K562 (cell line): ENCODE measurements at regions not wholly inside any gene's neighbourhood (a gene's known extent, or its start where the extent isn't known, plus 50 kb on each side); places are given as distances from the start of the nearest gene placed in this dataset.

Experiments
- ATAC-seq: fragments of 200-7000 bp; cut with Tn5 transposase; 3 replicates; pipeline ENCODE4 v1.9.1; 2020; ENCODE audit warnings: moderate library complexity
- BruUV-seq: library from RNA; stranded (reverse); fragments of 400-500 nt; replicated peaks from 2 replicates; lab custom pipeline; 2021; lab: Mats Ljungman, UMichigan
- CTCF ChIA-PET: fragments of 300-600 bp; formaldehyde crosslinking; extraction: SDS; loops from one replicate; lab custom pipeline; 2021; ENCODE audit warnings: low intra/inter-chr PET ratio; lab: Yijun Ruan, JAX
- POLR2A ChIA-PET: fragments of 300-600, 350-650 bp; sonication (Branson Sonifier 250); formaldehyde crosslinking; extraction: SDS; loops from one replicate; lab custom pipeline; 2021; ENCODE audit warnings: antibody characterized with exemption, inconsistent platforms; lab: Yijun Ruan, JAX
- DNase-seq, 4 experiments: peaks; one replicate each; pipeline versions ENCODE4 v3.0.0 to v3.0.0-alpha.2; 2011 to 2018; ENCODE audit warnings: low spot score in 3 of 4, mixed read lengths in 3 of 4; ENCODE audit errors: extremely low read depth in 1 of 4
- FAIRE-seq: peaks from 2 replicates; lab custom pipeline; 2011; peaks lifted over from hg19 to GRCh38; lab: Jason Lieb, UNC
- H2AFZ ChIP-seq: 2 replicates; pipeline ENCODE4 v1.6.0; 2011; ENCODE audit warnings: low read depth, low read length, control low read depth, inconsistent platforms
- H3K27ac ChIP-seq: fragments of 200-600 bp; 3 replicates; pipeline ENCODE4 v1.8.0; 2011; ENCODE audit warnings: low read depth, mild to moderate bottlenecking, control low read depth, inconsistent platforms, low read length, moderate library complexity, mixed read lengths; ENCODE audit errors: extremely low read depth
- H3K27me3 ChIP-seq, 2 experiments: fragments of 300-600 bp in 1 of 2; 2 replicates in 1 of 2; 3 replicates in 1 of 2; pipeline versions ENCODE4 v1.6.0 to v1.8.0; 2011; ENCODE audit warnings: inconsistent platforms in 2 of 2, low read length in 2 of 2, mild to moderate bottlenecking in 1 of 2, mixed read lengths in 1 of 2, moderate library complexity in 1 of 2; ENCODE audit not compliant: control insufficient read depth in 2 of 2, insufficient read depth in 2 of 2
- H3K36me3 ChIP-seq: fragments of 300-600 bp; 3 replicates; pipeline ENCODE4 v1.8.0; 2011; ENCODE audit warnings: mild to moderate bottlenecking, low read length, inconsistent platforms; ENCODE audit not compliant: control insufficient read depth, insufficient read depth
- H3K4me1 ChIP-seq, 2 experiments: fragments of 200-600 bp in 1 of 2; replicated peaks in 1 of 2; 2 replicates in 1 of 2; 3 replicates in 1 of 2; pipeline versions ENCODE4 v1.5.1 to v1.8.0; 2011; ENCODE audit warnings: inconsistent platforms in 2 of 2, low read length in 2 of 2, mild to moderate bottlenecking in 1 of 2, mixed read lengths in 1 of 2, moderate library complexity in 1 of 2; ENCODE audit not compliant: control insufficient read depth in 2 of 2, insufficient read depth in 2 of 2
- H3K4me2 ChIP-seq: 2 replicates; pipeline ENCODE4 v1.6.1; 2011; ENCODE audit warnings: low read length, control low read depth, inconsistent platforms, mixed read lengths; ENCODE audit not compliant: insufficient read depth
- H3K4me3 ChIP-seq: fragments of 200-600 bp; sonication (generic), shearing (Covaris generic); 2 replicates; pipeline ENCODE4 v1.5.1; 2016; ENCODE audit warnings: control low read depth, inconsistent platforms
- H3K79me2 ChIP-seq: fragments of 200-600 bp; 3 replicates; pipeline ENCODE4 v1.8.0; 2011; ENCODE audit warnings: low read length, inconsistent platforms; ENCODE audit not compliant: control insufficient read depth, insufficient read depth
- H3K9ac ChIP-seq, 2 experiments: 2 replicates each; pipeline versions ENCODE4 v1.6.0 to v1.6.1; 2011; ENCODE audit warnings: low read depth in 2 of 2, low read length in 2 of 2, control low read depth in 1 of 2, inconsistent platforms in 1 of 2, mild to moderate bottlenecking in 1 of 2, mixed read lengths in 1 of 2; ENCODE audit not compliant: insufficient read depth in 1 of 2
- H3K9me1 ChIP-seq: one replicate; pipeline ENCODE4 v1.6.0; 2011; ENCODE audit warnings: inconsistent platforms, mild to moderate bottlenecking, low read length, moderate library complexity; ENCODE audit not compliant: control insufficient read depth, insufficient read depth
- H3K9me3 ChIP-seq: replicated peaks from 2 replicates; pipeline ENCODE4 v1.5.1; 2011; ENCODE audit warnings: low read depth, low read length, inconsistent platforms; ENCODE audit not compliant: control insufficient read depth, insufficient read depth
- H4K20me1 ChIP-seq: replicated peaks from 2 replicates; pipeline ENCODE4 v1.6.1; 2011; ENCODE audit warnings: low read length, inconsistent platforms, mixed read lengths; ENCODE audit not compliant: control insufficient read depth, insufficient read depth
- BMI1 ChIP-seq: fragments of 150-350 bp; IDR thresholded peaks from 2 replicates; pipeline ENCODE4 v1.6.1; 2014; ENCODE audit warnings: low read length
- CC2D1A ChIP-seq: fragments of 450-650 bp; IDR thresholded peaks from 2 replicates; pipeline ENCODE4 v1.6.1; 2017; ENCODE audit warnings: mild to moderate bottlenecking
- CHD1 ChIP-seq: fragments of 200-600 bp; sonication (generic); IDR thresholded peaks from one replicate; pipeline ENCODE4 v1.6.1; 2012; ENCODE audit warnings: mild to moderate bottlenecking, moderate library complexity, low read length, inconsistent platforms
- MCM5 ChIP-seq: fragments of 450-650 bp; IDR thresholded peaks from 2 replicates; pipeline ENCODE4 v1.6.1; 2016; ENCODE audit warnings: low read depth
- MTA1 ChIP-seq: fragments of 450-650 bp; IDR thresholded peaks from 2 replicates; pipeline ENCODE4 v1.6.1; 2017; ENCODE audit warnings: borderline replicate concordance
- PHB2 ChIP-seq: fragments of 450-650 bp; IDR thresholded peaks from 2 replicates; pipeline ENCODE4 v1.6.1; 2017; ENCODE audit warnings: low read depth
- SRSF7 ChIP-seq: fragments of 200-400 bp; formaldehyde crosslinking; optimal IDR thresholded peaks from 2 replicates; pipeline ENCODE3; 2017; ENCODE audit warnings: mild to moderate bottlenecking, low read depth, low read length
- TRIM24 ChIP-seq, 2 experiments: fragments of 450-650 bp; IDR thresholded peaks; 2 replicates each; pipeline ENCODE4 v1.6.1; 2016
- ZNF121 ChIP-seq: sonication (generic); formaldehyde crosslinking; conservative IDR thresholded peaks from 2 replicates; pipeline ENCODE4 v1.8.0; 2022; ENCODE audit warnings: missing genetic modification reagents
- ZNF77 ChIP-seq: fragments of 250-450 bp; sonication (Bioruptor Pico); IDR thresholded peaks from 2 replicates; pipeline ENCODE4 v1.5.0; 2020
- in situ Hi-C: fragments of 300-500 bp; cut with MboI; formaldehyde crosslinking; loops from 4 replicates; pipeline ENCODE4 v1.15.0; 2018; ENCODE audit warnings: inconsistent platforms, mixed read lengths
- intact Hi-C: fragments of 100-400 bp; cut with micrococcal nuclease; formaldehyde crosslinking; loops from 2 replicates; pipeline ENCODE4 v1.14.2; 2022
- TF ChIP-seq, protein P1 (sequence below): fragments of 250-450 bp; sonication (Bioruptor Pico); IDR thresholded peaks from 2 replicates; pipeline ENCODE4 v1.4.0; 2020; ENCODE audit warnings: mild to moderate bottlenecking, moderate library complexity, borderline replicate concordance
- TF ChIP-seq, protein P2 (sequence below): fragments of 150-350 bp; conservative IDR thresholded peaks from 2 replicates; pipeline ENCODE4 v1.6.1; 2014; ENCODE audit warnings: low read length

DNA sequence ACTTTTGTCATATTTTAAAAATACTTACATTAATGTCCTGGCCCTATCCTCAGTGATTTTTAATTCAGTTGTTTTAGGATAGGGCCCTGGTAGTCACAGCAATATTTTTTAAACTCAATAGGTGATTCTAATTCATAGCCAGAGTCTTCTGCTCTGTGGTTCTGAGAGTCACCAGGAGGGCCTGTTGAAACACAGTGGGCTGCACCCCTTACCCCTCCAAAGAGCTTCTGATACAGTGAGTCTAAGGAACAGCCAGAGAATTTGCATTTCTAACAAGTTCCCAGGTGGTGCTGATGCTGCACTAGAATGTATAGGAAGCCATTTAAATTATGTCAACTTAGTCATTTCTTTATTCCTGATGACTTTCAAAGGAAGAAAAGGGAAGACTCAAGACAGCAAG lies 458.3 kb upstream of the ARRDC3 start:
- H3K36me3 ChIP-seq, result no peaks in the 10 kb centered on the region
- H3K9me3 ChIP-seq, result no peaks in the 10 kb centered on the region
- CTCF ChIA-PET, result no interaction called here
- DNase-seq (no peak), FAIRE-seq (no peak), ATAC-seq (no peak)
- H2AFZ ChIP-seq, result no peak overlapping the region
- no peak overlapping the region for H3K4me2 ChIP-seq
- H3K4me1 ChIP-seq, result no peaks in the 10 kb centered on the region
- TF ChIP-seq CC2D1A (no peak), MTA1 (no peak), ZNF77 (CRISPR knock-in tag) (no peak), PHB2 (no peak), MCM5 (no peak), ZNF121 (CRISPR knock-in tag) (no peak), CHD1 (no peak), TRIM24 (IDR thresholded peaks at IDR 0.05) (no peak), BMI1 (no peak), SRSF7 (no peak)
- TF ChIP-seq, protein P1, sequence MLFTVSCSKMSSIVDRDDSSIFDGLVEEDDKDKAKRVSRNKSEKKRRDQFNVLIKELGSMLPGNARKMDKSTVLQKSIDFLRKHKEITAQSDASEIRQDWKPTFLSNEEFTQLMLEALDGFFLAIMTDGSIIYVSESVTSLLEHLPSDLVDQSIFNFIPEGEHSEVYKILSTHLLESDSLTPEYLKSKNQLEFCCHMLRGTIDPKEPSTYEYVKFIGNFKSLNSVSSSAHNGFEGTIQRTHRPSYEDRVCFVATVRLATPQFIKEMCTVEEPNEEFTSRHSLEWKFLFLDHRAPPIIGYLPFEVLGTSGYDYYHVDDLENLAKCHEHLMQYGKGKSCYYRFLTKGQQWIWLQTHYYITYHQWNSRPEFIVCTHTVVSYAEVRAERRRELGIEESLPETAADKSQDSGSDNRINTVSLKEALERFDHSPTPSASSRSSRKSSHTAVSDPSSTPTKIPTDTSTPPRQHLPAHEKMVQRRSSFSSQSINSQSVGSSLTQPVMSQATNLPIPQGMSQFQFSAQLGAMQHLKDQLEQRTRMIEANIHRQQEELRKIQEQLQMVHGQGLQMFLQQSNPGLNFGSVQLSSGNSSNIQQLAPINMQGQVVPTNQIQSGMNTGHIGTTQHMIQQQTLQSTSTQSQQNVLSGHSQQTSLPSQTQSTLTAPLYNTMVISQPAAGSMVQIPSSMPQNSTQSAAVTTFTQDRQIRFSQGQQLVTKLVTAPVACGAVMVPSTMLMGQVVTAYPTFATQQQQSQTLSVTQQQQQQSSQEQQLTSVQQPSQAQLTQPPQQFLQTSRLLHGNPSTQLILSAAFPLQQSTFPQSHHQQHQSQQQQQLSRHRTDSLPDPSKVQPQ (CRISPR knock-in tag), result no peak
- TF ChIP-seq, protein P2, sequence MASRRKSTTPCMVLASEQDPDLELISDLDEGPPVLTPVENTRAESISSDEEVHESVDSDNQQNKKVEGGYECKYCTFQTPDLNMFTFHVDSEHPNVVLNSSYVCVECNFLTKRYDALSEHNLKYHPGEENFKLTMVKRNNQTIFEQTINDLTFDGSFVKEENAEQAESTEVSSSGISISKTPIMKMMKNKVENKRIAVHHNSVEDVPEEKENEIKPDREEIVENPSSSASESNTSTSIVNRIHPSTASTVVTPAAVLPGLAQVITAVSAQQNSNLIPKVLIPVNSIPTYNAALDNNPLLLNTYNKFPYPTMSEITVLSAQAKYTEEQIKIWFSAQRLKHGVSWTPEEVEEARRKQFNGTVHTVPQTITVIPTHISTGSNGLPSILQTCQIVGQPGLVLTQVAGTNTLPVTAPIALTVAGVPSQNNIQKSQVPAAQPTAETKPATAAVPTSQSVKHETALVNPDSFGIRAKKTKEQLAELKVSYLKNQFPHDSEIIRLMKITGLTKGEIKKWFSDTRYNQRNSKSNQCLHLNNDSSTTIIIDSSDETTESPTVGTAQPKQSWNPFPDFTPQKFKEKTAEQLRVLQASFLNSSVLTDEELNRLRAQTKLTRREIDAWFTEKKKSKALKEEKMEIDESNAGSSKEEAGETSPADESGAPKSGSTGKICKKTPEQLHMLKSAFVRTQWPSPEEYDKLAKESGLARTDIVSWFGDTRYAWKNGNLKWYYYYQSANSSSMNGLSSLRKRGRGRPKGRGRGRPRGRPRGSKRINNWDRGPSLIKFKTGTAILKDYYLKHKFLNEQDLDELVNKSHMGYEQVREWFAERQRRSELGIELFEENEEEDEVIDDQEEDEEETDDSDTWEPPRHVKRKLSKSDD, result no peak
- H3K27ac ChIP-seq, result no peak overlapping the region
- BruUV-seq, result no TSS peak
- no peak overlapping the region for H3K9ac ChIP-seq
- H3K9me1 ChIP-seq, result no peaks in the 10 kb centered on the region
- POLR2A ChIA-PET, result no interaction called here
- no peaks in the 10 kb centered on the region for H4K20me1 ChIP-seq
- H3K27me3 ChIP-seq, result no peaks in the 10 kb centered on the region
- no peaks in the 10 kb centered on the region for H3K79me2 ChIP-seq
- in situ Hi-C loops, result no loop called here
- intact Hi-C loops, result no loop called here
- H3K4me3 ChIP-seq, result no peak overlapping the region
